Trophoblast cell (in vitro differentiated cells and primary cell): ENCODE measurements at regions not wholly inside any gene's neighbourhood (a gene's known extent, or its start where the extent isn't known, plus 50 kb on each side); places are given as distances from the start of the nearest gene placed in this dataset.

Source experiments
- DNase-seq, 2 donors: peaks; one replicate each; pipeline ENCODE4 v3.0.0-alpha.2; 2016
- H2AFZ ChIP-seq: 2 replicates; pipeline ENCODE4 v1.6.1; 2013; ENCODE audit warnings: low read length, moderate library complexity, mild to moderate bottlenecking; ENCODE audit not compliant: insufficient read depth, poor library complexity
- H2AK5ac ChIP-seq: 2 replicates; pipeline ENCODE4 v1.6.1; 2013; ENCODE audit warnings: mild to moderate bottlenecking, low read length
- H2BK120ac ChIP-seq: 2 replicates; pipeline ENCODE4 v1.6.1; 2013; ENCODE audit warnings: low read length, mild to moderate bottlenecking, moderate library complexity; ENCODE audit not compliant: insufficient read depth, poor library complexity
- H2BK12ac ChIP-seq: 2 replicates; pipeline ENCODE4 v1.6.1; 2013; ENCODE audit warnings: mild to moderate bottlenecking, low read length, moderate library complexity
- H2BK5ac ChIP-seq: 2 replicates; pipeline ENCODE4 v1.6.1; 2013; ENCODE audit warnings: low read length, low read depth, moderate library complexity, mild to moderate bottlenecking; ENCODE audit not compliant: poor library complexity
- H3K14ac ChIP-seq: 2 replicates; pipeline ENCODE4 v1.6.1; 2013; ENCODE audit warnings: mild to moderate bottlenecking, low read length
- H3K18ac ChIP-seq: 2 replicates; pipeline ENCODE4 v1.6.1; 2013; ENCODE audit warnings: mild to moderate bottlenecking, low read length
- H3K23ac ChIP-seq: 2 replicates; pipeline ENCODE4 v1.6.1; 2013; ENCODE audit warnings: low read length
- H3K27ac ChIP-seq: 2 replicates; pipeline ENCODE4 v1.5.1; 2013; ENCODE audit warnings: low read depth, mild to moderate bottlenecking, inconsistent platforms, low read length, moderate library complexity
- H3K27me3 ChIP-seq: 2 replicates; pipeline ENCODE4 v1.6.1; 2013; ENCODE audit warnings: inconsistent platforms, mild to moderate bottlenecking, low read length, moderate library complexity; ENCODE audit not compliant: insufficient read depth
- H3K36me3 ChIP-seq, 2 experiments: 1 replicate in 1 of 2; 2 replicates in 1 of 2; pipeline ENCODE4 v1.6.1; 2013; ENCODE audit warnings: low read length in 2 of 2, mild to moderate bottlenecking in 2 of 2, moderate library complexity in 1 of 2; ENCODE audit not compliant: insufficient read depth in 2 of 2, control insufficient read depth in 1 of 2
- H3K4ac ChIP-seq: 2 replicates; pipeline ENCODE4 v1.6.1; 2013; ENCODE audit warnings: low read depth, mild to moderate bottlenecking, low read length, moderate library complexity
- H3K4me1 ChIP-seq, 2 experiments: 1 replicate in 1 of 2; 2 replicates in 1 of 2; pipeline ENCODE4 v1.6.1; 2013; ENCODE audit warnings: low read length in 2 of 2, mild to moderate bottlenecking in 2 of 2, moderate library complexity in 1 of 2; ENCODE audit not compliant: insufficient read depth in 2 of 2, control insufficient read depth in 1 of 2
- H3K4me2 ChIP-seq: 2 replicates; pipeline ENCODE4 v1.6.1; 2013; ENCODE audit warnings: inconsistent platforms, mild to moderate bottlenecking, low read length, moderate library complexity
- H3K4me3 ChIP-seq: 2 replicates; pipeline ENCODE4 v1.5.1; 2013; ENCODE audit warnings: mild to moderate bottlenecking, low read depth, low read length, inconsistent platforms
- H3K79me1 ChIP-seq: one replicate; pipeline ENCODE4 v1.6.1; 2013; ENCODE audit warnings: low read length
- H3K79me2 ChIP-seq: 2 replicates; pipeline ENCODE4 v1.6.1; 2013; ENCODE audit warnings: low read length, mild to moderate bottlenecking; ENCODE audit not compliant: control insufficient read depth, insufficient read depth, poor library complexity
- H3K9ac ChIP-seq: 2 replicates; pipeline ENCODE4 v1.6.1; 2013; ENCODE audit warnings: mild to moderate bottlenecking, low read length
- H3K9me3 ChIP-seq: 2 replicates; pipeline ENCODE4 v1.6.1; 2013; ENCODE audit warnings: low read depth, mild to moderate bottlenecking, control low read depth, inconsistent platforms, low read length; ENCODE audit not compliant: insufficient read depth
- H4K12ac ChIP-seq: 2 replicates; pipeline ENCODE4 v1.6.1; 2013; ENCODE audit warnings: low read depth, mild to moderate bottlenecking, low read length, moderate library complexity
- H4K8ac ChIP-seq: 2 replicates; pipeline ENCODE4 v1.6.1; 2013; ENCODE audit warnings: low read depth, mild to moderate bottlenecking, low read length, moderate library complexity
- H4K91ac ChIP-seq: one replicate; pipeline ENCODE4 v1.6.1; 2013; ENCODE audit warnings: low read depth, mild to moderate bottlenecking, low read length, moderate library complexity
- WGBS: extraction: QIAGEN DNeasy Blood & Tissue Kit; methylation state at CpG from one replicate; pipeline ENCODE4 v1.1.7; 2013; ENCODE audit warnings: missing lambda C conversion rate; ENCODE audit not compliant: insufficient read length, insufficient coverage; ENCODE audit errors: extremely low coverage; 5-methylcytosine and 5-hydroxymethylcytosine counted together

- Histone ChIP-seq H3K4me1 (no peaks in the 10 kb centered on the region), H3K27ac (no peak overlapping the region), H3K79me2 (no peaks in the 10 kb centered on the region), H4K91ac (no peak overlapping the region), H3K79me1 (no peaks in the 10 kb centered on the region), H4K12ac (no peak overlapping the region), H3K14ac (no peak overlapping the region), H3K4ac (no peak overlapping the region), H3K9me3 (no peaks in the 10 kb centered on the region), H2BK120ac (no peak overlapping the region), H3K27me3 (no peaks in the 10 kb centered on the region), H3K4me2 (no peak overlapping the region), H2BK12ac (no peak overlapping the region), H3K4me3 (no peak overlapping the region), H3K18ac (no peak overlapping the region), H2AFZ (no peak overlapping the region), H3K9ac (no peak overlapping the region), H2BK5ac (no peak overlapping the region), H3K23ac (no peak overlapping the region), H4K8ac (no peak overlapping the region), H3K36me3 (no peaks in the 10 kb centered on the region), H2AK5ac (no peak overlapping the region)
- no peak for DNase-seq
- no CpG with 5 or more reads among the region's 2 CpGs for WGBS
Observed at GRCh38 chr4:30153427-30153826, 566.7 kb upstream of the PCDH7 start.

DNA sequence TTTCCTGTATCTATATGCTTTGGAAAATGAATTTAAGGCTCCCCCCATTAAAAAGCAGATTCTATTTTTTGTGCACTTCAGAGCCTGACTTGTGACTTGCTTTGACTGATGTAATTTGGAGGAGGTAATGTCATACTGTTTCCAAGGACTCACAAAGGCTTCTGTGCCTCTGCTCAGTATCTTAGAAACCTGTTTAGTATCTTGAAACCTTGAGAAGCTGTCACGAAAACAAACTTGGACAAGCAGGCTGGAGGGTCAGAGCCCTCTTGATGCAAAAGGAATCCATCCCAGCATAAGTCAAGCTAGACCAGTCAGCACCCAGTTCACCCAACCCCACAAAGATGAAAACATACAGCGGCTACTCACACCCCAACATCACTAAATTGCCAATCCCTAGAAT, 560.0 kb upstream of the PCDH7 start:
- Histone ChIP-seq H3K36me3 (no peaks in the 10 kb centered on the region), H3K27me3 (no peaks in the 10 kb centered on the region), H3K9ac (no peak overlapping the region), H4K91ac (no peak overlapping the region), H4K8ac (no peak overlapping the region), H2AK5ac (no peak overlapping the region), H3K4me2 (no peak overlapping the region), H2AFZ (no peak overlapping the region), H3K18ac (no peak overlapping the region), H3K14ac (no peak overlapping the region), H3K4me3 (no peak overlapping the region), H3K4ac (no peak overlapping the region), H4K12ac (peak overlapping the region; percentile 43), H3K27ac (no peak overlapping the region), H3K79me2 (no peaks in the 10 kb centered on the region), H3K79me1 (no peaks in the 10 kb centered on the region), H2BK5ac (no peak overlapping the region), H3K9me3 (no peaks in the 10 kb centered on the region), H2BK120ac (no peak overlapping the region), H3K4me1 (no peaks in the 10 kb centered on the region), H3K23ac (no peak overlapping the region), H2BK12ac (no peak overlapping the region)
- no peak for DNase-seq
- WGBS, result no CpG with 5 or more reads among the region's 2 CpGs

GRCh38 chr4:30172416-30172815, 547.8 kb upstream of the PCDH7 start:
- Histone ChIP-seq H3K23ac (no peak overlapping the region), H2BK120ac (no peak overlapping the region), H3K9me3 (no peaks in the 10 kb centered on the region), H4K8ac (no peak overlapping the region), H4K91ac (no peak overlapping the region), H2AFZ (no peak overlapping the region), H3K79me1 (no peaks in the 10 kb centered on the region), H3K4ac (no peak overlapping the region), H3K27ac (no peak overlapping the region), H3K4me3 (no peak overlapping the region), H3K14ac (no peak overlapping the region), H3K27me3 (no peaks in the 10 kb centered on the region), H3K36me3 (no peaks in the 10 kb centered on the region), H3K4me2 (no peak overlapping the region), H2BK5ac (no peak overlapping the region), H4K12ac (no peak overlapping the region), H2BK12ac (no peak overlapping the region), H3K4me1 (no peaks in the 10 kb centered on the region), H2AK5ac (no peak overlapping the region), H3K79me2 (no peaks in the 10 kb centered on the region), H3K18ac (no peak overlapping the region), H3K9ac (no peak overlapping the region)
- no peak for DNase-seq

- Histone ChIP-seq H3K36me3 (no peaks in the 10 kb centered on the region), H2AFZ (no peak overlapping the region), H4K8ac (no peak overlapping the region), H2BK5ac (no peak overlapping the region), H4K12ac (no peak overlapping the region), H3K4me1 (no peaks in the 10 kb centered on the region), H4K91ac (no peak overlapping the region), H3K79me1 (no peaks in the 10 kb centered on the region), H3K4me3 (no peak overlapping the region), H2AK5ac (no peak overlapping the region), H3K27me3 (no peaks in the 10 kb centered on the region), H2BK120ac (no peak overlapping the region), H3K4ac (no peak overlapping the region), H3K9me3 (peaks cover 2% of the 10 kb centered on the region), H3K79me2 (no peaks in the 10 kb centered on the region), H2BK12ac (no peak overlapping the region), H3K23ac (no peak overlapping the region), H3K18ac (no peak overlapping the region), H3K9ac (no peak overlapping the region), H3K14ac (no peak overlapping the region), H3K4me2 (no peak overlapping the region), H3K27ac (no peak overlapping the region)
- no peak for DNase-seq
- no CpG with 5 or more reads among the region's 4 CpGs for WGBS
Observed at GRCh38 chr4:30181512-30181911, 538.7 kb upstream of the PCDH7 start.

DNA sequence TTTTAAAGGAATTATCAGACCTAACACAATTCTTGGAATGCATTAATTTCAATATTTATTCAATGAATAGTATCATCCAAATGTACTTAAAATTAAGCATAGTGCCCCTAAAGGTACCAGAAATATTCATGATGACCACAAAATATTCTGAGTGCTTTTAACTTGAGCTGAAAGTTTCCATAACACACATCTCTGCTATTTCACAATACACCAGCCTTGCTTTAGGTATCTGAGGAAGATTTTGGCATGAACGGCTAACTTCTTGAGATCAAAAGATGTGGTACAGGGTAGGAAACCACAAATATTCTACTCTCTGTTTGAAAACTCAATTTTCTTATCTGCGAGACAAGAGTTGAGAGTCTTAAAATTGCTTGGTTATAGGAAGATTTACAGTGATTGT, 538.3 kb upstream of the PCDH7 start:
- no peak overlapping the region for H2AK5ac ChIP-seq
- H3K9ac ChIP-seq, result no peak overlapping the region
- no peak overlapping the region for H4K12ac ChIP-seq
- H2AFZ ChIP-seq, result no peak overlapping the region
- H2BK120ac ChIP-seq, result no peak overlapping the region
- no peak overlapping the region for H4K8ac ChIP-seq
- H3K79me2 ChIP-seq, result no peaks in the 10 kb centered on the region
- H4K91ac ChIP-seq, result no peak overlapping the region
- no peak overlapping the region for H3K23ac ChIP-seq
- no peak overlapping the region for H3K18ac ChIP-seq
- no peak overlapping the region for H3K4ac ChIP-seq
- H3K9me3 ChIP-seq, result peaks cover 2% of the 10 kb centered on the region
- H3K27me3 ChIP-seq, result no peaks in the 10 kb centered on the region
- no peak overlapping the region for H3K14ac ChIP-seq
- H3K36me3 ChIP-seq, result no peaks in the 10 kb centered on the region
- H3K79me1 ChIP-seq, result no peaks in the 10 kb centered on the region
- no peak overlapping the region for H3K4me3 ChIP-seq
- H3K4me1 ChIP-seq, result no peaks in the 10 kb centered on the region
- no peak overlapping the region for H2BK12ac ChIP-seq
- no peak overlapping the region for H2BK5ac ChIP-seq
- H3K27ac ChIP-seq, result no peak overlapping the region
- WGBS, result no CpG with 5 or more reads among the region's 2 CpGs
- H3K4me2 ChIP-seq, result no peak overlapping the region
- no peak for DNase-seq
